LNCAP (cell line): ENCODE measurements at regions not wholly inside any gene's neighbourhood (a gene's known extent, or its start where the extent isn't known, plus 50 kb on each side); places are given as distances from the start of the nearest gene placed in this dataset.

Experiments used
- TF ChIP-seq, protein P1 (sequence below): fragments of 450-650 bp; IDR thresholded peaks from 2 replicates; pipeline ENCODE4 v1.5.1; 2017; ENCODE audit warnings: mild to moderate bottlenecking

DNA sequence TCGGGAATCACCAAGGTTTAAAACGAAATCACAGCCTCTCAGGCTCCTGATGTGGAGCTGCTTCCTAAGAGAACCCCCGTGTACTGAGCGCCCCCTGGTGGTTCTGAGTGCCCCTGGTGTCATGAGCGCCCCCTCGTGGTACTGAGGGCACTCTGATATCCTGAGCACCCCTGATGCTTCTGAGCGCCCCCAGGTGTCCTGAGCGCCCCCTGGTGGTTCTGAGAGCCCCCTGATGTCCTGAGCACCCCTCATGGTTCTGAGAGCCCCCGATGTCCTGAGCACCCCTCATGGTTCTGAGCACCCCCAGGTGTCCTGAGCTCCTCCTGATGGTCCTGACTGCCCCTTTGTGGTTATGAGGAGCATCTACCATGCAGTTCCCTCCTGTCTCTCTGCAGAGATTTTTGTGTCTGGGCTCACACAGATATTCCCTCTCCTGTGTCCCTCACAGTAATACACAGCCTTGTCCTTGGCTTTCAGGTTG lies 1092.1 kb downstream of the TMEM121 start:
- TF ChIP-seq, protein P1, sequence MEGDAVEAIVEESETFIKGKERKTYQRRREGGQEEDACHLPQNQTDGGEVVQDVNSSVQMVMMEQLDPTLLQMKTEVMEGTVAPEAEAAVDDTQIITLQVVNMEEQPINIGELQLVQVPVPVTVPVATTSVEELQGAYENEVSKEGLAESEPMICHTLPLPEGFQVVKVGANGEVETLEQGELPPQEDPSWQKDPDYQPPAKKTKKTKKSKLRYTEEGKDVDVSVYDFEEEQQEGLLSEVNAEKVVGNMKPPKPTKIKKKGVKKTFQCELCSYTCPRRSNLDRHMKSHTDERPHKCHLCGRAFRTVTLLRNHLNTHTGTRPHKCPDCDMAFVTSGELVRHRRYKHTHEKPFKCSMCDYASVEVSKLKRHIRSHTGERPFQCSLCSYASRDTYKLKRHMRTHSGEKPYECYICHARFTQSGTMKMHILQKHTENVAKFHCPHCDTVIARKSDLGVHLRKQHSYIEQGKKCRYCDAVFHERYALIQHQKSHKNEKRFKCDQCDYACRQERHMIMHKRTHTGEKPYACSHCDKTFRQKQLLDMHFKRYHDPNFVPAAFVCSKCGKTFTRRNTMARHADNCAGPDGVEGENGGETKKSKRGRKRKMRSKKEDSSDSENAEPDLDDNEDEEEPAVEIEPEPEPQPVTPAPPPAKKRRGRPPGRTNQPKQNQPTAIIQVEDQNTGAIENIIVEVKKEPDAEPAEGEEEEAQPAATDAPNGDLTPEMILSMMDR = peak; percentile 78

DNA sequence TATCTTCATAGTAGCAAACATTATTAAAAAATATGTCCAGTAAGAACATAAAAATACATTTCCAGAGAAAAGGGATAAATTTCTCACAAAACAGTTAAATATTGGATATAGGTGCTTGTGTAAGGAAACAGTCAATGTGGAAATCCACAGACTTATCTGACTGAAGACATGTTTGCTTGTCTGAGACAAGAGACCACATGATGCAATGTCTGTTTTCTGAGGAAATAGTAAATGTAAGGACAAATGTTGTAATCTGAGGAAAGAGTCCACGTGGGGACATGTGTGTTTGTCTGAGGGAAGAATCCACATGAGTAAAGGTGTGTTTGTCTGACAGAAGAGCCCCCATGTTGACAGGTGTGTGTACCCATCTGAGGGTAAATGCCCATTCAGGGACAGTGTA lies 1093.2 kb downstream of the TMEM121 start:
- TF ChIP-seq, protein P1 = no peak

DNA sequence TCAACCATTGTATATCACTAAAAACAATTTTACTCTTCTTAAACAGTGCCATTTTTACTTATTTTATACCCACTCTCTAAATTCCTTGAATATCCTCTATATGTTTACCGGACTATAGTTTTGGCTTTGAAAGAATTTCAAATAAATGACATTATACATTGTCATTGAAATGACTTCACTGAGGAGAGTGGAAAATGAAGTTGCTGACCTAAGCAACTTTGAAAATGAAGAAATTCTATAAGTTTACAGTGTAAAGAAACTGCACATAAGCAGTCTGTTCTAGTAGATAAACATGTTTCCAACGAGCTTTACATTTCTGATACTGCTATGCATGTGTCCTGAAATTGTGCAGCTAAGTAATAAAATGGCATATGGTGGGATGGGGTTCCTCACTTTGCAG lies 1094.0 kb downstream of the TMEM121 start:
- TF ChIP-seq, protein P1 = no peak

DNA sequence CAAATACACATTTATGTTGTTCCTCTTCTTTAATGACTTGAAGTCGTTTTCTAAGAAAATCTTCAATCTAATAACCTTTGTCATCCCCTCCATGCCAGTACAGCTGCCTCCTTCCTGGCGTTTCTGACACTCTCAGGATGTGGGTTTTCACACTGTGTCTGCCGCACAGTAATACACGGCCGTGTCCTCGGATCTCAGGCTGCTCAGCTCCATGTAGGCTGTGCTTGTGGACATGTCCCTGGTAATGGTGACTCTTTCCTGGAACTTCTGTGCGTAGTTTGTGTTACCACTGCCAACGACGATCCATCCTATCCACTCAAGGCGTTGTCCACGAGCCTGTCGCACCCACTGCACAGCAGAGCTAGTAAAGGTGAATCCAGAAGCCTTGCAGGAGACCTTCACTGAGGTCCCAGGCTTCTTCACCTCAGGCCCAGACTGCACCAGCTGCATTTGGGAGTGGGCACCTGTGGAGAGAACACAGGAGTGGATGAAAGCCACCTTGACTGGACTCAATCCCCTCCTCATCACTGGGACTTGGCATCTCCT lies 1095.9 kb downstream of the TMEM121 start:
- TF ChIP-seq, protein P1 = no peak

DNA sequence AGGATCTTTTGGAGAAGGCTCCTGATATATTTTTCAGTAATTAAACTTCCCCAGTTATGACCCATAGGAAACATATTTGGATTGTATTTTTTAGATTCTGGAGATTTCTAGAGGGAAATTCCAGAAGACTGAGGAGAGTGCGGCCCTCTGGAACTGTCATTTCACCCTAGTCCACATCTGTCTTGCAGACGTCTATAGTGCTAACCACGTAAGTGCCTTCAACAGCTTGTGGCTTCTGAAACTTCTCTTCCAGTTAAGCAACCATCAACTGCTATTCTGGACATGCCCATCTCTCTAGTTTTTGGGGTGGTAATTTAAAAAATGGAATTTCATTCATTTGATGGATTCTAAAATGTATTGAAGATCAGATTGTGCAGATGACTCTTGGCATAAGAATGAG lies 1098.8 kb downstream of the TMEM121 start:
- TF ChIP-seq, protein P1 = no peak

DNA sequence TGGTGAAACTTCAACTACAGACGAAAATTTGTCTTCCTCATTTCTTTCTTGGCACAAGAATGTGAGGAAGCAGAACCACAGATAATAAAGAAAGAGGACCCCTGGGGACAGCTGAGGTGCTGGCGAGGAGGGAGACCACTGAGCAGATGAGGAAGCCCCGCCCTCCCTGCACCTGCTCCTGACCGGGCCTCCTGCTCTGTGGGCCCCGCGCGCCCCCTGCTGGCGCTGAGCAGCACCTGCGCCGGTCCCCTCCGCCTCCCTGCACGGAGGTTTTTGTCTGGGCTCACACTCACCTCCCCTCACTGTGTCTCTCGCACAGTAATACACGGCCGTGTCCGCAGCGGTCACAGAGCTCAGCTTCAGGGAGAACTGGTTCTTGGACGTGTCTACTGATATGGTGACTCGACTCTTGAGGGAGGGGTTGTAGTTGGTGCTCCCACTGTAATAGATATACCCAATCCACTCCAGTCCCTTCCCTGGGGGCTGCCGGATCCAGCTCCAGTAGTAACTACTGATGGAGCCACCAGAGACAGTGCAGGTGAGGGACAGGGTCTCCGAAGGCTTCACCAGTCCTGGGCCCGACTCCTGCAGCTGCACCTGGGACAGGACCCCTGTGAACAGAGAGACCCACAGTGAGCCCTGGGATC lies 1100.7 kb downstream of the TMEM121 start:
- TF ChIP-seq, protein P1 = peak; percentile 75

DNA sequence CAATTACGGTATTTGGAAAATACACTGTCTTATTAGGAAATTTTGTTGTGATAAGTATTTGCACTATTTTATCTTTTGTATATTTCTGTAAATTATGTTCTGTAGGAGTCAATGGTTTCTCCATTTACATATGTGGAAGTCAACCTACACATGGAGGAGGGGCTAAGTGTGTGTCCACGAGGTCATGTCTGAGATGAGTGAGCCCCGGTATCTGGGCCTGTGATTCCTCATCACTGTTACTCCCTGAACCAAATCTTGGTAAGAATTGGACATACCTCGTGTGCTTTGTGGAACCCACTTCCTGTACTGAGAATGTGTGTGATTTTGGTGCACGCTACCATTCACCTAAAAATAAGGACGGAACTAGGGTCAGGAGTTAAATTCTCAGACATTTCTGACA lies 1105.5 kb downstream of the TMEM121 start:
- TF ChIP-seq, protein P1 = no peak

DNA sequence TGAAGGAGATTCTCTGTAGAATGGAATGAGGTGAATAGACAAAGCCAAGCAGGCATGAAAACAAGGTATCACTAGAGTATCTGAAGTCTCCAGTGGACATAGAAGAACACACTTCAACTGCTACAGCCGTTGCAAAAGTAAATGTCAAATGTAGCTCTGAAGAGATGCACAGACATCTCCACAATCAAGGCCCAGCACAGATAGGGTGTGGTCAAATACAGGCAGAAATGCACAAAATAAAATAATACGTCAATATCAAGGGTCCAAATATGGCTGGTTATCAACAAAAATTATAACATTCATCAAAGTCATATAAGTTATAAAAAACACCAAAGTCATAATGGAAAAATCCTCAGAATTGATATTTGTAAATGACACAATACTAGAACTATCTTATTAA lies 1107.3 kb downstream of the TMEM121 start:
- TF ChIP-seq, protein P1 = no peak
